Tibial nerve (tissue), 4 donors: ENCODE measurements at regions not wholly inside any gene's neighbourhood (a gene's known extent, or its start where the extent isn't known, plus 50 kb on each side); places are given as distances from the start of the nearest gene placed in this dataset.

Experiments used
- CTCF ChIP-seq, 5 experiments: fragments of 200-600 bp in 3 of 5; fragments of 450-650 bp in 2 of 5; sonication (generic) in 3 of 5; IDR thresholded peaks; one replicate each; pipeline ENCODE4 v1.5.1; 2016 to 2019; ENCODE audit warnings: antibody characterized with exemption in 5 of 5, mild to moderate bottlenecking in 3 of 5, moderate library complexity in 2 of 5
- EP300 ChIP-seq, 2 donors: sonication (generic); formaldehyde crosslinking; IDR thresholded peaks; one replicate each; pipeline ENCODE4 v1.6.1; 2017; ENCODE audit warnings: antibody characterized with exemption in 2 of 2, mild to moderate bottlenecking in 1 of 2

GRCh38 chr4:19213388-19213787 is 1038.3 kb upstream of the SLIT2 start:
- no peak for TF ChIP-seq CTCF (IDR thresholded peaks at IDR 0.05)
- TF ChIP-seq EP300 (IDR thresholded peaks at IDR 0.05): no peak
